Karpas-422 (cell line): ENCODE measurements at regions not wholly inside any gene's neighbourhood (a gene's known extent, or its start where the extent isn't known, plus 50 kb on each side); places are given as distances from the start of the nearest gene placed in this dataset.

Experiments
- DNase-seq: peaks from one replicate; pipeline ENCODE4 v3.0.0-alpha.2; 2015
- H2AFZ ChIP-seq: fragments of 200-600 bp; sonication (generic); 2 replicates; pipeline ENCODE4 v1.6.1; 2014; ENCODE audit warnings: antibody characterized with exemption, low read length, mixed read lengths
- H3K27ac ChIP-seq: fragments of 200-600 bp; sonication (generic); 2 replicates; pipeline ENCODE4 v1.5.1; 2014; ENCODE audit warnings: mild to moderate bottlenecking, low read length, moderate library complexity
- H3K27me3 ChIP-seq: fragments of 200-600 bp; sonication (generic); 2 replicates; pipeline ENCODE4 v1.6.1; 2014; ENCODE audit warnings: low read length, mixed read lengths
- H3K36me3 ChIP-seq: fragments of 200-600 bp; sonication (generic); 2 replicates; pipeline ENCODE4 v1.6.1; 2014; ENCODE audit warnings: low read length, mixed read lengths; ENCODE audit not compliant: insufficient read depth
- H3K4me1 ChIP-seq: fragments of 200-600 bp; sonication (generic); 2 replicates; pipeline ENCODE4 v1.6.1; 2014; ENCODE audit warnings: mild to moderate bottlenecking, low read length, mixed read lengths
- H3K4me2 ChIP-seq: fragments of 200-600 bp; sonication (generic); 2 replicates; pipeline ENCODE4 v1.6.1; 2014; ENCODE audit warnings: low read length, low read depth, mild to moderate bottlenecking; ENCODE audit not compliant: poor library complexity, severe bottlenecking
- H3K4me3 ChIP-seq: fragments of 200-600 bp; sonication (generic); 2 replicates; pipeline ENCODE4 v1.5.1; 2014; ENCODE audit warnings: mild to moderate bottlenecking, antibody characterized with exemption, low read length, mixed read lengths
- H3K79me2 ChIP-seq: fragments of 200-600 bp; sonication (generic); 2 replicates; pipeline ENCODE4 v1.6.1; 2014; ENCODE audit warnings: mild to moderate bottlenecking, low read length, mixed read lengths
- H3K9ac ChIP-seq: fragments of 200-600 bp; sonication (generic); 2 replicates; pipeline ENCODE4 v1.6.0; 2014; ENCODE audit warnings: low read length
- H3K9me2 ChIP-seq: fragments of 200-600 bp; sonication (generic), shearing (Covaris generic); replicated peaks from 2 replicates; pipeline ENCODE4 v1.6.0; 2014; ENCODE audit warnings: mild to moderate bottlenecking, low read length, moderate library complexity; ENCODE audit not compliant: insufficient read depth
- H3K9me3 ChIP-seq: fragments of 300-700, 200-600 bp; sonication (generic); 2 replicates; pipeline ENCODE4 v1.6.1; 2014; ENCODE audit warnings: low read length, mixed read lengths
- H4K20me1 ChIP-seq: fragments of 200-600 bp; sonication (generic); 2 replicates; pipeline ENCODE4 v1.6.1; 2014; ENCODE audit warnings: mild to moderate bottlenecking, antibody characterized with exemption, low read length, low read depth; ENCODE audit not compliant: insufficient read depth

- Histone ChIP-seq H3K27ac (no peak overlapping the region), H3K27me3 (no peaks in the 10 kb centered on the region), H2AFZ (no peak overlapping the region), H3K36me3 (no peaks in the 10 kb centered on the region), H3K4me3 (no peak overlapping the region), H3K9me2 (no peaks in the 10 kb centered on the region), H4K20me1 (no peaks in the 10 kb centered on the region), H3K9me3 (peaks cover 6% of the 10 kb centered on the region), H3K79me2 (no peaks in the 10 kb centered on the region), H3K4me2 (no peak overlapping the region), H3K9ac (no peak overlapping the region), H3K4me1 (no peaks in the 10 kb centered on the region)
- no peak for DNase-seq
Measured at GRCh38 chr9:28272127-28272526, 698.8 kb upstream of the C9orf72 start.

- no peak for DNase-seq
- Histone ChIP-seq H3K4me2 (no peak overlapping the region), H3K36me3 (no peaks in the 10 kb centered on the region), H3K4me3 (no peak overlapping the region), H3K9me3 (no peaks in the 10 kb centered on the region), H3K79me2 (no peaks in the 10 kb centered on the region), H3K4me1 (no peaks in the 10 kb centered on the region), H3K9ac (no peak overlapping the region), H3K9me2 (no peaks in the 10 kb centered on the region), H2AFZ (no peak overlapping the region), H4K20me1 (no peaks in the 10 kb centered on the region), H3K27me3 (no peaks in the 10 kb centered on the region), H3K27ac (no peak overlapping the region)
Measured at GRCh38 chr9:28287455-28287854, 714.2 kb upstream of the C9orf72 start.

GRCh38 chr9:28289746-28290145, 716.5 kb upstream of the C9orf72 start:
- Histone ChIP-seq H4K20me1 (no peaks in the 10 kb centered on the region), H3K9me3 (no peaks in the 10 kb centered on the region), H3K9me2 (no peaks in the 10 kb centered on the region), H3K4me1 (no peaks in the 10 kb centered on the region), H3K4me2 (no peak overlapping the region), H3K36me3 (no peaks in the 10 kb centered on the region), H3K27me3 (no peaks in the 10 kb centered on the region), H3K4me3 (no peak overlapping the region), H3K9ac (no peak overlapping the region), H2AFZ (no peak overlapping the region), H3K79me2 (no peaks in the 10 kb centered on the region), H3K27ac (no peak overlapping the region)
- no peak for DNase-seq

GRCh38 chr9:28293369-28294090, 720.2 kb upstream of the C9orf72 start:
- H3K36me3 ChIP-seq, result no peaks in the 10 kb centered on the region
- no peak overlapping the region for H3K27ac ChIP-seq
- no peaks in the 10 kb centered on the region for H4K20me1 ChIP-seq
- H3K79me2 ChIP-seq, result no peaks in the 10 kb centered on the region
- peaks cover 3% of the 10 kb centered on the region for H3K9me3 ChIP-seq
- H3K4me3 ChIP-seq, result no peak overlapping the region
- no peak overlapping the region for H3K9ac ChIP-seq
- H3K4me2 ChIP-seq, result no peak overlapping the region
- H3K27me3 ChIP-seq, result no peaks in the 10 kb centered on the region
- DNase-seq, result no peak
- H3K9me2 ChIP-seq, result no peaks in the 10 kb centered on the region
- H2AFZ ChIP-seq, result no peak overlapping the region
- no peaks in the 10 kb centered on the region for H3K4me1 ChIP-seq

GRCh38 chr9:28301281-28301680, 728.0 kb upstream of the C9orf72 start:
- Histone ChIP-seq H3K4me1 (no peaks in the 10 kb centered on the region), H4K20me1 (no peaks in the 10 kb centered on the region), H3K9ac (no peak overlapping the region), H2AFZ (no peak overlapping the region), H3K36me3 (no peaks in the 10 kb centered on the region), H3K4me2 (no peak overlapping the region), H3K9me2 (no peaks in the 10 kb centered on the region), H3K4me3 (no peak overlapping the region), H3K27ac (no peak overlapping the region), H3K9me3 (peaks cover 17% of the 10 kb centered on the region), H3K79me2 (no peaks in the 10 kb centered on the region), H3K27me3 (no peaks in the 10 kb centered on the region)
- DNase-seq, result no peak

- Histone ChIP-seq H3K36me3 (no peaks in the 10 kb centered on the region), H3K4me3 (no peak overlapping the region), H3K9me3 (peaks cover 6% of the 10 kb centered on the region; the same call in 1 of the 2 replicates), H3K4me1 (no peaks in the 10 kb centered on the region), H3K27me3 (no peaks in the 10 kb centered on the region), H3K9me2 (no peaks in the 10 kb centered on the region), H3K4me2 (no peak overlapping the region), H3K79me2 (no peaks in the 10 kb centered on the region), H3K9ac (no peak overlapping the region), H4K20me1 (no peaks in the 10 kb centered on the region), H3K27ac (no peak overlapping the region), H2AFZ (no peak overlapping the region)
- DNase-seq, result no peak
Measured at GRCh38 chr9:28317745-28318144, 744.5 kb upstream of the C9orf72 start.

GRCh38 chr9:28318515-28318914, 745.2 kb upstream of the C9orf72 start:
- Histone ChIP-seq H3K9ac (no peak overlapping the region), H3K4me2 (no peak overlapping the region), H3K9me3 (peaks cover 6% of the 10 kb centered on the region; the same call in 1 of the 2 replicates), H3K36me3 (no peaks in the 10 kb centered on the region), H2AFZ (no peak overlapping the region), H3K9me2 (no peaks in the 10 kb centered on the region), H4K20me1 (no peaks in the 10 kb centered on the region), H3K27ac (no peak overlapping the region), H3K79me2 (no peaks in the 10 kb centered on the region), H3K4me3 (no peak overlapping the region), H3K27me3 (no peaks in the 10 kb centered on the region), H3K4me1 (no peaks in the 10 kb centered on the region)
- no peak for DNase-seq

- Histone ChIP-seq H3K9me3 (peaks cover 10% of the 10 kb centered on the region; the same call in 1 of the 2 replicates), H3K79me2 (no peaks in the 10 kb centered on the region), H3K9me2 (no peaks in the 10 kb centered on the region), H3K27ac (no peak overlapping the region), H2AFZ (no peak overlapping the region), H3K4me3 (no peak overlapping the region), H3K9ac (no peak overlapping the region), H3K4me2 (no peak overlapping the region), H3K36me3 (no peaks in the 10 kb centered on the region), H3K27me3 (no peaks in the 10 kb centered on the region), H4K20me1 (no peaks in the 10 kb centered on the region), H3K4me1 (no peaks in the 10 kb centered on the region)
- no peak for DNase-seq
Measured at GRCh38 chr9:28319981-28320380, 746.7 kb upstream of the C9orf72 start.
